PFSK-1 (cell line): ENCODE measurements at regions not wholly inside any gene's neighbourhood (a gene's known extent, or its start where the extent isn't known, plus 50 kb on each side); places are given as distances from the start of the nearest gene placed in this dataset.

Source experiments
- FOXP2 ChIP-seq: optimal IDR thresholded peaks from 2 replicates; pipeline ENCODE3; 2011; ENCODE audit warnings: borderline replicate concordance, control low read depth, inconsistent platforms; ENCODE audit not compliant: insufficient read depth; ENCODE audit errors: extremely low read length, extremely low read depth
- POLR2AphosphoS5 ChIP-seq: IDR thresholded peaks from 2 replicates; pipeline ENCODE4 v1.6.1; 2012; ENCODE audit warnings: low read depth, mild to moderate bottlenecking, control low read depth, low read length, moderate library complexity
- SIN3A ChIP-seq: IDR thresholded peaks from 2 replicates; pipeline ENCODE4 v1.6.1; 2012; ENCODE audit warnings: mild to moderate bottlenecking, low read length, moderate library complexity, borderline replicate concordance; ENCODE audit not compliant: insufficient read depth
- TAF1 ChIP-seq: IDR thresholded peaks from 2 replicates; pipeline ENCODE4 v1.6.1; 2012; ENCODE audit warnings: low read length, control low read depth, borderline replicate concordance; ENCODE audit not compliant: insufficient read depth
- TF ChIP-seq, protein P1 (sequence below), 2 experiments: IDR thresholded peaks; 2 replicates each; pipeline versions ENCODE4 v1.6.1 to v1.8.0; 2011 to 2012; ENCODE audit warnings: low read depth in 2 of 2, low read length in 2 of 2, control low read depth in 1 of 2, inconsistent platforms in 1 of 2, mild to moderate bottlenecking in 1 of 2, moderate library complexity in 1 of 2; ENCODE audit not compliant: insufficient read depth in 1 of 2

DNA sequence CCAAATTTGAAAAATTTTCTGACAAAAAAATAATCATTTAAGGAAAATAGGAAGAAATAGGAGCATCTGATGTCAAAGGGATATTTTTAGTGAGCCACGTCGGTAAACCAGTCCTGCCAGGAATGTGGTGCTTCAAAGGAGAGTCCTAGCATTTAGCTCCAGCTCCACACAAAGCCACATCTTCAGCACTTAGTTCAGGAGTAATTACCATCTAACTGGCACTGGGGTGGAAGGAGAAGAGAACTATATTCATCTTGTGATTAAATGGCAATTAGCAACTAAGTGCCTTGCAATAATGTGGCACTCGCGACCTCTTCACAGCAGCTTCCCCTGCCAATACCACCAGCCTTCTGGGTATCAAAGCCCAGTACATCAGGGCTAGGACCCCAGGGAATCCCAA, 409.1 kb downstream of the SETD4 start:
- TF ChIP-seq, protein P1, sequence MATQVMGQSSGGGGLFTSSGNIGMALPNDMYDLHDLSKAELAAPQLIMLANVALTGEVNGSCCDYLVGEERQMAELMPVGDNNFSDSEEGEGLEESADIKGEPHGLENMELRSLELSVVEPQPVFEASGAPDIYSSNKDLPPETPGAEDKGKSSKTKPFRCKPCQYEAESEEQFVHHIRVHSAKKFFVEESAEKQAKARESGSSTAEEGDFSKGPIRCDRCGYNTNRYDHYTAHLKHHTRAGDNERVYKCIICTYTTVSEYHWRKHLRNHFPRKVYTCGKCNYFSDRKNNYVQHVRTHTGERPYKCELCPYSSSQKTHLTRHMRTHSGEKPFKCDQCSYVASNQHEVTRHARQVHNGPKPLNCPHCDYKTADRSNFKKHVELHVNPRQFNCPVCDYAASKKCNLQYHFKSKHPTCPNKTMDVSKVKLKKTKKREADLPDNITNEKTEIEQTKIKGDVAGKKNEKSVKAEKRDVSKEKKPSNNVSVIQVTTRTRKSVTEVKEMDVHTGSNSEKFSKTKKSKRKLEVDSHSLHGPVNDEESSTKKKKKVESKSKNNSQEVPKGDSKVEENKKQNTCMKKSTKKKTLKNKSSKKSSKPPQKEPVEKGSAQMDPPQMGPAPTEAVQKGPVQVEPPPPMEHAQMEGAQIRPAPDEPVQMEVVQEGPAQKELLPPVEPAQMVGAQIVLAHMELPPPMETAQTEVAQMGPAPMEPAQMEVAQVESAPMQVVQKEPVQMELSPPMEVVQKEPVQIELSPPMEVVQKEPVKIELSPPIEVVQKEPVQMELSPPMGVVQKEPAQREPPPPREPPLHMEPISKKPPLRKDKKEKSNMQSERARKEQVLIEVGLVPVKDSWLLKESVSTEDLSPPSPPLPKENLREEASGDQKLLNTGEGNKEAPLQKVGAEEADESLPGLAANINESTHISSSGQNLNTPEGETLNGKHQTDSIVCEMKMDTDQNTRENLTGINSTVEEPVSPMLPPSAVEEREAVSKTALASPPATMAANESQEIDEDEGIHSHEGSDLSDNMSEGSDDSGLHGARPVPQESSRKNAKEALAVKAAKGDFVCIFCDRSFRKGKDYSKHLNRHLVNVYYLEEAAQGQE (IDR thresholded peaks at IDR 0.05; ENCODE audit: insufficient read depth in 1 of 2, low read depth in 2 of 2, low read length in 2 of 2), result no peak
- no peak for TF ChIP-seq SIN3A
- no peak for TF ChIP-seq TAF1
- TF ChIP-seq POLR2AphosphoS5, result no peak
- no peak for TF ChIP-seq FOXP2

DNA sequence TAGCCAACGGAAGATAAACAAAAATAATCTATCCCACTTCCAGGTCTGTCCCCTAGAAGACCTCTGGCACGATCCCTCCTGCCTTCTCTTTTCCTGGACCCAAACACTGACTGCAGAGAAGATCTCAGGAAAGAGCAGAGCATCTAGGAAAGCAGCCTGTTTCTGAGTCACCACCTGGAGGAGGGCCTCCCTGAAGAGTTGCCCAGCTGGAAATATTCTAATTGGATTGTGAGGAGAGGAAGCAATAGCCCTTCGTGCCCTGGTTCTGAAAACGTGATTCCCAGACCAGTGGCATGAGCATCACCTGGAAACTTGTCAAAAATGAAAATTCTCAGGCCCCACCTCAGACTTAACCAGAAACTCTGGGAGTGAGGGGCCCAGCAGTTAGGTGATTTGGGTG, 411.1 kb downstream of the SETD4 start:
- TF ChIP-seq POLR2AphosphoS5, result no peak
- TF ChIP-seq, protein P1 (IDR thresholded peaks at IDR 0.05; ENCODE audit: insufficient read depth in 1 of 2, low read depth in 2 of 2, low read length in 2 of 2), result no peak

DNA sequence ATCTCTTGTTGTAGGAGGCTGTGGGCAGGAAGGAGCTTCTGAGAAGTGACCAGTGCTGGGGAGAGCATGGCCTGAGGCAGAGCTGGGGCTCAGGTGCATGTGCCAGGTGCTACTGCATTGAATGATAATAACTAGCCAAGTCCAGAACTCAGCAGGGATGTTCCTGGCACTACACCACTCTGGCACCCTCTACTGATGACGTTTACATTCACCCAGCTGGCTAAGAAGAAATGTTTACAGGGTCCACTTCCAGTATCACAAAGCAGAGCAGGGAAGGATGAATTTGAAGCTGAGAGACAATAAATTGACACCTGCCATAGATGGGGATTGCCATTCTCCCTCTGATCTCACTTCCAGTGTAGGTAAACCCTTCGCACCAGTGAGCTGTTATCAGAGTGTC, 411.8 kb downstream of the SETD4 start:
- TF ChIP-seq POLR2AphosphoS5 (no peak), FOXP2 (no peak), SIN3A (no peak), TAF1 (no peak)
- TF ChIP-seq, protein P1 (IDR thresholded peaks at IDR 0.05; ENCODE audit: insufficient read depth in 1 of 2, low read depth in 2 of 2, low read length in 2 of 2), result no peak

DNA sequence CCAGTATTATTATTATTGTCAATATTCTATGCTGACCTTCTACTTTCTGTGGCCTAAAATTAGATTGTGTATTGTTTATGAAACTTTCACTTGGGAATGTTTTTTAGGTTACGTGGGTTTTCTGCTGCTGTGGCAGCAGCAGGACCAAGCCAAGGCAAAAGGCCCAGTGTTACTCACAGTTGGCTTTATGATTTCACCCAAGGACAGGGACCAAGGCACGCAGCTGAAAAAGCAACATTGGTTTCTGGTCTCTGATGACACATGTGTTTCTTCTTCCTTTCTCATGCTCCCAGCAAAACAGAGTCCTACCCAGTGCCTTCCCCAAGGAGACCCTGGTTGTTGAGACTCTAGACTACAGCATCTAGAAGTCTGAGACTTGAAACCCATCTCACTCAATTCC, 413.7 kb downstream of the SETD4 start:
- TF ChIP-seq, protein P1 (IDR thresholded peaks at IDR 0.05; ENCODE audit: insufficient read depth in 1 of 2, low read depth in 2 of 2, low read length in 2 of 2), result no peak
- no peak for TF ChIP-seq FOXP2
- no peak for TF ChIP-seq POLR2AphosphoS5
- no peak for TF ChIP-seq TAF1
- no peak for TF ChIP-seq SIN3A

DNA sequence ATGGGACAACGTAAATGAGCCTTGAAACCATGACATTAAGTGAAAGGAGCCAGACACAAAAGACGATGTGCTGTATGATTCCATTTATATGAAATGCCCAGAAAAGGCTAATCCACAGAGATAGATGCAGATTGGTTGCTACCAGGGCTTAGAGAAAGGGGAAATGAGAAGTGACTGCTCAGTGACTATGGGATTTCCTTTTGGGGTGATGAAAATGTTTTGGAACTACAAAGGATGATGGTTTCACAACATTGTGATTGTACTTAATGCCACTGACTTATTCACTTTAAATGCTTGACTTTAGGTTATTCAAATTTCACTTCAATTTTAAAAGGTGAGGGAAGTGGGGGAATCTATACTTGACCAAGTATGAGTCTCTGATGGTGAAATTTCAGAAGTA, 414.3 kb downstream of the SETD4 start:
- TF ChIP-seq SIN3A (no peak), POLR2AphosphoS5 (no peak), TAF1 (no peak), FOXP2 (no peak)
- TF ChIP-seq, protein P1 (IDR thresholded peaks at IDR 0.05; ENCODE audit: insufficient read depth in 1 of 2, low read depth in 2 of 2, low read length in 2 of 2), result no peak
